Activated T-cell treated with anti-CD3 and anti-CD28 coated beads, Interleukin-2, amount 50 U/mL, for 48 hours (primary cell): ENCODE measurements at regions not wholly inside any gene's neighbourhood (a gene's known extent, or its start where the extent isn't known, plus 50 kb on each side); places are given as distances from the start of the nearest gene placed in this dataset.
"Not testable (repeated sequence)": the region's sequence is repeated elsewhere in the genome, so short reads cannot be mapped to it uniquely, and the experiment has no call there.

ENCODE experiments used
- DNase-seq, 2 experiments: peaks; one replicate each; pipeline ENCODE4 v3.0.0-alpha.2; 2020

DNA sequence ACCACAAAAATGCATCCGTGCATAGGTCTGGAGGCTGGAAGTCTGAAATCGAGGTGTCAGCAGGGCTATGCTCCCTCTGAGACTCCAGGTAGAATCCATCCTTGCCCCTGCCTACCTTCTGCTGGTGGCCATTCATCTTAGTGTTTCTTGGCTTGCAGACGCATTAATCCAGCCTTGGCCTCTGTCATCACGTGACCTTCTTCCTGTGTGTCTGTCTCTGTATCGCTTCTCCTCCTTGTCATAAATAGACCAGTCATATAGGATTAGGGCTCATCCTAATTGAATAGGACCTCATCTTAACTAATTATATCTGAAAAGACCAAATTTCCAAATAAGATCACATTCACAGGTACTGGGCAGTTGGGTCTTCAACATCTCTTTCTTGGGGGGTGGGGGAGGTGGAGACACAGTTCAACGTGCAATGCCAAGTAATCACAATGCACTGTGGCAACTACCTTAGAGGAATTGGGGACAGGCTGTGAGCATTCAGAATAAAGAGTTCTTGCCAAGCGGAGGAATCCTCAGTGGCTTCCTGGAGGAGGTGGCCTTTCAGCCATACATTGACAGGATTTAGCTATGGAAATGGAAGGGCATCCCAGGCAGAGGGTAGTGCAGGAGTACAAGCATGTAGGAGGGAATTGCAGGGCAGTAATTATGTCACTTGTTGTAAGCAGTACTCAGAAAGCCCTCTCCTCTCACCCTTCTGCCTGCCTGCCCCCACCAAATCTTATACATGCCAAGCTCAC is 96.2 kb upstream of the SYT13 start:
- no peak for DNase-seq

DNA sequence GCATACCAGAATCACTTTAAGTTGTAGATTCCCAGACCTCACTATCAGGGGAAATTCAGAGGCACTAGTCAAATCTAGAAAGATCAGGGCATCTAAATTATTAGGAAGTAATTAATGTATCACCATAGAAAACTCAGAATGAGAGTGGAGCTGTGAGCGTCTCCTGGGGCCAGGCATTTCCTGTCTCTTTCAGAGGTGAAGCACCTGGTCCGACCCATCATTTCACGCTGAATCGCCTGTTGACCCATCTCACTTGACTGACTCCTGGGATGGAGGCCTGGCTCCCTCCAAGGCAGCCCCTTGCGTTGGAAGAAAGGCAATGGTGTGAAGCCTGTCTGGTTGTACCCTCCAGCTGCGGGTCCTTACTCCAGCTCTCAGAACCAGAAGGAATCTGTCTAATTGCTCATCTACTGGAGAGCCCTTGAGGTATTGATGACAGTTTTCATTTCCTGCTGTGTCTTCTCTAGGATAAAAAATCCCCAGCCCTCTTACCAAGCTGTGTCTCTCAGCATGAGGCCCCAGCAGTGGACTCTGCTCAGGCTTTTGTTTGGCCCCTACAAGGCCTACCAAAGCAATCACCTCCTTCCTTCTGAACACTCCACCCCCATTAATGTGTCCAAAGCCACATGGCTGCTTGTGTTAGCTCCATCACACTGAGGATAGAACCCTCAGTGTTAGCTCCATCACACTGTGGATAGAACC is 93.2 kb upstream of the SYT13 start:
- no peak for DNase-seq

DNA sequence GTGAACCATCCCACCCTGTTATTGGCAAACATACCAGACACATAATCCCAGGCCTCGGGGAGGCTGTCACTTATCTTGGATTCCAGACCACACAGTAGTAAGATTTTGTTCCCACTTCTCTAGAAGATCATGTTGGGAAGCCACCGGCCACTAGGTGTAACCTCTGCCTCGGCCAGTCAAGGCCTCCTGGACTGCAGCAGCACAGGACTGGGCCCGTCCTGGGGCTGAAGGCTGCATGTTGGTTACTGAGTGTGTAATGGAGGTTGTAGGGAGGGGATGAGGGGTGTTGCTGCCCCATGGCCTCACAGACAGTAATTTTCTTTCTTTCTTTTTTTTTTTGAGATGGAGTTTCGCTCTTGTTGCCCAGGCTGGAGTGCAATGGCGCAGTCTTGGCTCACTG is 92.4 kb upstream of the SYT13 start:
- no peak for DNase-seq

DNA sequence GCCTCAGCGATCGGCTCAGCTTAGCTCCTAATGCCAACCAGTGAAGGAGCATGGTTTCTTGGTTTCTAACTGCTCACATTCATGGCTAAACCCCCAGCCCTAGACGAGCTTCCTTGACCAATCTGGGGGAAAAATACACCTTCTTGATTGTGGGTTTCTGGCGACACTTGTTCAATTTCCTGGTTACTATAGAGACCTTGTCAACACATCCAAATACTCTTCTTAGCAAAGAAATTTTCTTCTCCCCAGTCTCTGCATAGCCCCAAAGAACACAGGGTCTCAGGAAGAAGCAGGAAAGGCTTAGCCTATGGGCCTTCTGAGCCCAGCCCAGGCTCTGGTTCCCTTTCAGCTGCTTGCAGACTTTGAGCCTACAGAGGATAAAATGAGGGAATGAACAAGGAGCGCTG is 88.5 kb upstream of the SYT13 start:
- DNase-seq = no peak

DNA sequence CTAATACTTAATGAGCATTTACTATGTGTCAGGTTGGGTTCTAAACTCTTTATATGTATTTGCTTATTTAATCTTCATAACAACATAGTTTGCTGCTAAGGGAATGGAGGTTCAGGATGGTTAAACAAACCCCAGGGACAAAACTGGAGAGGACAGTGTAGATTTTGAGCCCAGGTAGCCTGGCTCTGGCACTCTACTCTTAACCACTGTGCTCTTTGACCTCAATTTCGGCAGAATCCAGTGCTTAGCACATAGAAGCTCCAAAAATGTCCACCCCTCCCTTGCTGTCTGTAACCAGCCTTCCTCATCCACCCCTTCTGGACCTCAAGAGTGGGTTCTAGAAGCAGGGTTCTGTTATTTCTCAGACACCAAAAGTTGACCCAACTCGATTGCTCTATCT is 88.0 kb upstream of the SYT13 start:
- no peak for DNase-seq

DNA sequence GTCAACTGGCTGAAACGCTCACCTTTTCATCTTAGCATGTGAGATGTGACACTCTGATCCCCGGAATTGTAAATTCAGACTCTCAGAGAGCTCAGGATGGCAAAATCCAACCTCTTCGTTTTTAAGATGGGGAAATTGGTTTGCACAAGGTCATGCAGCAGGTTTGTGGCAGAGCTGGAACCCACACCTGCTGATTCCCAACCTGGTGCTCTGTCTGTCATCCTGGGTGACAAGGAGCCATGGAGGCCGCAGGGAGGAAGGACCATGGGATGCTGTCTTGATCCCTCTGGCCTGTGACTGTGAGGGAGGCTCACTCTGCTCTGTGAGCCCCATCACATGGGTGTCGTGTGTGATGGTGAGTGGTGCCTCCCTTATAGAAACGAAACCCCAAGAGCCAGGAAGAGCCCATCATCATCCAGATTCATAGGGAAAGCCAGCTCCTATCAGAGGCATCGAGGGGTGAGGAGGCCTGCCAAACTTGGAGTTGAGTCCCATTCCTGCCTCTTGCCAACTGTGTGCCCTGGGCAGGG is 87.4 kb upstream of the SYT13 start:
- no peak for DNase-seq

DNA sequence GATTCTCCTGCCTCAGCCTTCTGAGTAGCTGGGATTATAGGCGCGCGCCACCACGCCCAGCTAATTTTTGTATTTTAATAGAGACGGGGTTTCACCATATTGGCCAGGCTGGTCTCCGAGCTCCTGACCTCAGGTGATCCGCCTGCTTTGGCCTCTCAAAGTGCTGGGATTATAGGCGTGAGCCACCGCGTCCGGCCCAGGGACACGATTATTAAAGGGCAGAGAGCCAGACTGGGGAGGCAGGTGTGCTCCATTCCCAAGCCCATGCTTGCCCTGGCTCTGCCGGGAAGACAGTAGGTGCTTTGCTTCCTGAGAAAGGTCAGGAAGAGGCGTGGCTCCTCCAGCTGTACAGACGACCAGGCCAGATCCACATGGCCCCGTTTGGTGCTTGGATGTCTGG is 86.3 kb upstream of the SYT13 start:
- not testable (repeated sequence) for DNase-seq

DNA sequence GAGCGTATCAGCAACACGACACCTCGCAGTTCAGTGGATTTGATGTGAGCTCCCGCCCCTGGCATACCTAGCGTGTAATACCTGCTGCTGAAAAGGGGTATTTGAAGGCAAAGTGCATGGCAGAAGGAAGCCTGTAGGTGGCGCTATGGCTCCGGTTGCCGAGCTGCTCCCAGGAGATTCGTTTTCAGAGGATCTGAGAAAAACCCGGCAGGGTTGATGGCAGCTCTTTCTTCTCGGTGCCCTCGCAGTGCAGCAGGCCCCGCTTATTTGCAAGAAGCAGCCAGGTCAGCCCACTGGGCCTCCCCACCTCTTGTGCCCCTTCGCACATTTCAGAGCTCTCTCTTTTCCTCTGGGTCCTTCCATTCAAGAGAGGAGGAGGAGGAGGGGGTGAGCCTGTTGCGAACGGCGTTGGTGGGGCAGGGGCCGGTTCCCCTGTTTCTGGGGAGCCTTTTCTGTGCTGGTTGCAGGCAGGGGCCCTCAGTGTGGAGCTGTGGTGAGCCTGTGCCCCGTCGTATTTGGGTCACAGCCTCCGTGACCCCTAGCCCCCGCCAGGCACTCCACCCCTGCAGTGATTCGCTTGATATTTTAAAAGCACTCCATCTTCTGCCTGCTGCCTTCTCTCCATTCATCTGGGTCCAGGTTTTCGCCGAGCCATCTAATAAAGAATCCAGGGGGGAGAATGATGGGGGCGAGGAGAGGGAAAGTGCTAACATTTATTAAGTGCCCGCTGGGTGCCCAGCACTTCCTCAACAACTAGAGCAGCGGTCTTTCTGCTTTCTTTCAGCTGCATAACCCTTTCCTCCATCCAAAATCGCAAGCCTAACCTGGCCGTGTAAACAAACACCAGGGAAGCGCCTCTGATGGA is 85.3 kb upstream of the SYT13 start:
- peak; percentile 75 to 79 for DNase-seq

DNA sequence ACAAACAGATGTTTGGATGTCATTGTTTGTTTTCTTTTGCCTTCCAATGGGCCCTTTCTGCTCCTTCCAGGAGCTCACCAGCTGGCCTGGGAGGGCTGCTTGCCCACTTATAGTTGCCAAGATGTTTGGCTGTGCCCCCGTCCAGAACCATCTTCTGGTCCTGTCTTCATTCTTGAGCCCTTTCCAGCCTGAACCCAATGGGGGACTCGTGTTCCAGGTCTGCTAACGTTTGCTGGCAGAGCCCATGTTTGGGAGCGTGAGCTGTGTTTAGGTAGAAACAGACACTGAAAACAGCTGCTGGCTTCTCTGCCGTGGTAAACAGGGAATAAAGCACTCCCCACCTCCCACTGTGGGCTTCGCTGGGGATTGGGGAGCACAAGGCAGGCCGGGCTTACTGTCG is 83.2 kb upstream of the SYT13 start:
- no peak for DNase-seq

DNA sequence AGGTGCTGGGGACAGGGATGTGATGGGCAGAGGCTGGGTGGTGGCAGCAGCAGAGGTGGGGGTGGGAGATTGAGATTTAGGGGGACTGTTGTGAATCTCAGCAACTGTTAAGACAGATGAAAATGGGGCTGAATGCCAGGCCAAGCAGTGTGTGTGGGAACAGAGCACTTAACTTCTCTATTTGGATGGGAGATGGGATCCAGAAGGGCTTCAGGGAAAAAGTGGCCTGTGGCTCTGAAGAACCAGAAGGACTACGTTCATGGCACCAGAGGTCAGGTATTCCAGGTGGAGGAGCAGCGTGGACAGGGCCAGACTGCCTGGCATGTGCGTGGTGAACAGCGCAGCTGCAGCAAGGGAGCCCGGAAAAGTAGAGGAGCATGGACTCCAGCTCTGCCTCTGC is 82.6 kb upstream of the SYT13 start:
- no peak for DNase-seq

DNA sequence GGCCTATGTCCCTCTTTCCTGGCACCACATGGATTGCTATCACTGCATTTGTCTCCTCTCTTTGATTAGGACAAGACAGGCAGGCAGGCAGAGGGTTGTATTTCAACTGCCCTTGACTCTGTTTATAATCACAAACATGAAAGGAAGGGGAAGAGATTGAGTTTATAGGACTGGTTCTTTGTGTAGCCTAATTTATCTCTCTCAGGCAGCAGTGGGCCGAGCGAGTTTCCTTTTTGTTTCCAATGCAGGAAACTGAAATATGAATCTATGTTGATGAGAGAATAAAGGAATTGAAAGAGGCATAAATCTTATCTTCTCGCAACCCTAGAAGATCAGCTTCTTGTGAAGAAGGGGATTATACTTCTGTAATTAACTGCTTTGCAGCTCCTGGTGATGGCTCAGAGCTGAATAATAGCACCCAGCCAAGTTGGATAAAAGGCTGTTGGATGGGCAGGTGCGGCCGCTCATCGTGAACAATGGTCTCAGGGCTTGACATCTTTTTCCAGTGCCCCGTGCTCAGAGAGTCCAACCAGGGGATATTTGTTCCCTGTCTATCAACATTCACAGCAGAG is 80.6 kb upstream of the SYT13 start:
- no peak for DNase-seq

DNA sequence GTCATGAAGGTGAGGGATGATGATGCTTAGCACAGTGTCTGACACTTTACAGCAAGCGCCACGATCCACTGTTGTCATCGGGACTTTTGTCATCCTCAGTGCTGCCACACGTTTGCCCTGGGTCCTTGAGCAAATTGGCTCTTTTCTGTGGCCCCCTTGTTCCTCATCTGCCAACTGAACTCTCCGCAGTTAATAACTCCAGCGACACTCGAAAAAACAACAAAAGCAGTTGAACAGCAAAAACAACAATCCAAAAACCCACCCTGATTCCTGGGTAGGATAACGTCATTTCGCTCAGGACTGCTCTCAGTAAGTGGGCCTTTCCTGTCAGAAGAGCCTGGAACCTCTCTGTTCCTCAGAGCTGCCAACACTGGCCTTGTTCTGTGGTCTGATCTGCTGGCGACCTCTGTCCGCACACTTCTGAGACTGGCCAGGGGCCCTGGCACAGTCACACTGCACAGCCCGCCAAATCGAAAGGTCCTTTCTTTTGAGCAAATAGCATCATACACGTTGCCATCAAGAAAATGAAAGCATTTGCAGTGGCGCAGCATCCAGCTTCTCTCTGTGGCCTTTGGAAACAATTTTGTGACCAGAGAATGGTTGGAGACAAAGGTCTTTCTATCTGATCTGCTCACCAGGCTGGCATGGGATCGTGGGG is 79.9 kb upstream of the SYT13 start:
- no peak for DNase-seq

DNA sequence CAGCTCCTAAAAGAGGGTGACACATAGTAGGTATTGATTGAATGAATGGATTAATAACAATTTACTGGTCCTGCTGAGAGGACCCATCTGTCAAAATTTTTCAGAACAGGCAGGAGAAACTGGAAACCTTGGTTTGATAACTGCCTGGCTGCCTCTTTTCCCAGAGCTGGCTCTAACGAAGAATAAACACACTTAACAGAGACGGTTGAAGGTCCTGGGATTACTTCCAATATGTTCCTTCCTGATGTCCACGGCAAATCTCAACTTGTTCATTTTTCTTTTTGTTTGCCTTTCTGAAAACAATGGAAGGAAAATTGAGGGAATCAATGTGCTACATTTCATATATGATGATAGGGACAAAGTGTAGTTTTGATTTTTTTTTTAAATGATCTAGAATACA is 76.5 kb upstream of the SYT13 start:
- DNase-seq = no peak

DNA sequence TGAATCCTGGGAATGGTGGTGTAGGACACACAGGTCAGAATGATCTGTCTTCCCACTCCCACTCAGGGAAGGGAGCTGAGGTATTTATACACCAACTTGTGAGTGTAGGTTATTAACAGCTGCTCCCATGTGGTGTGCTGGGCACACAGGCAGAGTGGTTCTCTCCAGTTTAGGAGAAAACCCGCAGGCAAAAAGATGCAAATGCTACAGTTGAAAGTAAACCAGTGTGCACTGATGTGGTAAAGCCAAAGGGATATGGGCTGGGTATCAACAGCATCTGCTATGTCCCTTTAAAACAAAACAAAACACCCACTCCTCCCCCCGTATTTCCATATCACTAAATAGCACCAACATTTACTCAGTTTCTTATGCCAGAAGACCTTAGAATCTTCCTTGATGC is 75.4 kb upstream of the SYT13 start:
- DNase-seq = no peak

DNA sequence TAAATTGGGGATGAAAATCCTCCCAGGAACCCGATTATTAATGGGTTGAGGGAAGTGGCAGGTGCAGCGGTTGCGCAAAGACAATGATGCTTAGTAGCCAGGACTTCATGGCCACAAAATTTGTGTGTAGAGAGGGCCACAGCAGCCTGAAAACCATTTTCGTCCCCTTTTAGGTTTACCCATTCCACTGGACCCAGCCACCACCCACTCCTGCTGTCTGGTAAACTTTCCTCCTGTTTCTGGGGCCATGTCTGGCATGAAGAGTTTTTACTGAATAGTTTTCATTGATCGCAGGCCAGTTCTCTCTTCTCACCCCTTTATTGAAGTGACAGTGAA is 69.5 kb upstream of the SYT13 start:
- no peak for DNase-seq

DNA sequence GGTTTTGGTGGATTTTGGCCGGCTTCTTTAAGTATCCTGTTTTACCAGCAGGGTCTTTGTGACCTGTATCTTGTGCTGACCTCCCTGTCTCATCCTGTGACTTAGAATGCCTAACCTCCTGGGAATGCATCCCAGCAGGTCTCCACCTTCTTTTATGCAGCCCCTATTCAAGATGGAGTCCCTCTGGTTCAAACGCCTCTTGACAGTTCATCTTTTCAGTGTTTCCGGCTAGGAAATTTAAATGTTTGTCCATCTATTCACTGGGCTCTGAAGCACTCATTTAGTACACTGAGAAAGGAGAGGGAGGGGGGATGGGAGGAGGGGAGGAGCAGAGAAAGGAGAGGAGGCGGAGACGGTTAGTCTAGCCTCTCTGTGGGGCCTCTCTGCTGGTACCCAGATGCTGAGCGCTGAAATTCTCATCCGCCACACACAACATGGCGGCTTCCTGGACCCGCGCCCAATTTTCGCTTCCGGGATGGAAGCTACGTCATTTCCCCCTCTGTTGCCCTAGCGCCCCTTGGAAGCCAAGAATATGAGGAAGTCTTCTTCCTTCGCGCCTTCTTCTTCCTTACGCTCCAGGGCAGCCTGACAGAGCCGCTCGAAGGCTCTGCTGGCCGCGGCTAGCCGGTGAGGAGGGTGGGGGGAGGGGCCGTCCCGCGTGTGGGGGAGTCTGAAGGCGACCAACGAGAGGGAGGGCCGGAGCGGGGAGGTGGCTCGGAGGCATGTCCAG is 69.0 kb upstream of the SYT13 start:
- peak; percentile 88 to 93 for DNase-seq

DNA sequence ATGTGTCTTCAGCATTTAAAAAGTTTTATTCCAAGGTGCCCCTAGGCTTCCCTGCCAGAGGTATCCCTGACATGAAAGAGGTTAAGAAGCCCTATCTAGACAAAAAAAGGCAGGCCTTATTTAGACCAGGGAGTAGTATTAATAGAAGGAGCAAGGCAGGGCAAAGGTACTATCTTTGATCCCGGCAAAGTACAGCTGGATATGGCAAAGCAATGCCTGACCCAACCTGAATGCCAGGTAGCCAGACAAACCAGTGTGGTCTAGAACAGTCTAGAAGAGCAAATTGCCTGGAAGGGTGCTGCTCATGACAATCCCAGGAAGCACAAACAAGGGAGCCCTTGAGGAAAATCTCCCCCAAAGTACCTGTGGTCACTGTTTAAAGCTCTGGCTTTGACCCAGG is 62.6 kb upstream of the SYT13 start:
- no peak for DNase-seq

DNA sequence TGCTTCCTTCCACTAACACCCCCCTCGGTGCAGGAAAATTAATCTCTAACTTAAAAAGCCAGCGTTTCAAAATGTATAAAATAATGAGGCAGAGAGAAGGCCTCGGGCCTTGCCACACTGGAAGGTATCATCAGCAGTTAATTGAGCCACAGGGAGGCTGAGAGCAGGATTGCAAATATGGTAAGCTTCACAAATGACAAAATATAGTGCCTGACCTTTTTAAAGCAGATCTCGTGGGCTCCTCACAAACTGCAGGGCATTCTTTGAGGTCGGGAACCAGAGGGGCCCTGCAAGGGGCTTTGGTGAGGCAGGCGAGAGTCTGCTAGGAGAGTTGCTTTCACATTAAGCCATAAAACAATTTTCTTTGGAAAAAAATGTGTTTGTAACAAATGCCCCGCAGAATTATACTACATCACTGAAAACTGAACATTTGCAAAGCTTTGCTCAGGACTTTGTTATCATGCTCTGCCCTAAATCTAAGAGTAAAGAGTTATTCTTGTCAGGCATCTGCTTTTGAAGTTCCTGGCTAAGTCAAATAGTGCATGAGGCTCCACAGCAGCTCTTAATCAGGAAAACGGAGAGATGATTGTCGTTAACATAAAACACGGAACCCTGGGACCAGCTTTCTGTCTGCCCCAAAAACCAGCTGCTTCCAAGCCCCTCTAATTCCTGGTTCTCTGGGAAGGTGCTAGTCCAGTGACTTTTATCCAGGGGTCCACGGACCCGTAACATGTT is 61.4 kb upstream of the SYT13 start:
- DNase-seq = no peak

DNA sequence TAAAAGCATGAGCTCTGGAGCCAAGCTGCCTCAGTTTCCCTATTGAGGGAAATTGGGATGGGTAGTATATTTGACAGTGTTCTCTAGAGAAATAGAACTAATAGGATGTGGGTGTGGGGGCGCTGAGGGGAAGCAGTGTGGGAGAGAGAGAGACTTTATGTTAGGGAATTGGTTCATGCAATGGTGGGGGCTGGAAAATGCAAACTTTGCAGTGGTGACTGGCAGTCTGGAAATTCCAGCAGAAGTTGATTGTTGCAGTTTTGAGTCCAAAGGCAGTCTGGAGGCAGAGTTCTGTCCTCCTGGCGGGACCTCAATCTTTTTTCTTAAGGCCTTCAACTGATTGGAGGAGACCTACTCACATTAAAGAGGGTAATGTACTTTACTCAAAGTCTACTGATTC is 59.4 kb upstream of the SYT13 start:
- DNase-seq = no peak

DNA sequence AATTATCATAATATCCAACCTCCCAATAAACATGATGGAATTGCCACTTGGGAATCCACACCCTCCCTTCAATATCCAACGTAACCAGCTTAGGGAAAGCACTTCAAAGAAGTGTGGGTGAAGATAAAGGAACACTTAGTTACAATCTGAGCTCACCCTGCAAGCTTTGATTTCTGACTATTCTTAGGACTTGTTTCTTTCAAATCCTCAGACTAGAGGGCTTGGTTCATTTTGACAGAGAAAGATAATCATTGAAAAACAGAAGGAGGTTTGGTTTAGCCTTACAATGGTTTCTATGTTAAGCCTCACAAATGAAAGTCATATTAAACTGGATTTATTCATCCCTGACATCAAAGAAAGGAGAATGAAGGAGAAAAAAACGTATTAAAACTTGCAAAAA is 57.9 kb upstream of the SYT13 start:
- no peak for DNase-seq

DNA sequence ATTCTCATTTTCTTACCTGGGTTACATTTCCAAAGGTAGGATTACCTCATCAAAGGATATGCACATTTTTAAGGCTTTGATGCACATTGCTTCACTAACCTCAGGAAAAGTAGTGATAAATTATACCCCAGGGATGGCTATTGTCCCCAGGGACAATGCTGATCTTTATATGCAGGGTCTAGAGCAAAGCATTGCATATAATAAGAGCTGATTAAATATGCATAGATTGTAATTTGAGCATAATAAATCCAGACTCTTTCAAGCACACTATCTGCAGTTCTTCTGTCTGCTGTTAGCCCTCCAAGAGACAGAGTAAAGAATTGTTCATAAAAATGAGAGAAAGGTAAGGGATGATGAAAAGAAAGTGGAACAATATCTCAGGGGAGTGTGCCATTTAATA is 57.3 kb upstream of the SYT13 start:
- no peak for DNase-seq
